Natural killer cell (primary cell): ENCODE measurements at regions not wholly inside any gene's neighbourhood (a gene's known extent, or its start where the extent isn't known, plus 50 kb on each side); places are given as distances from the start of the nearest gene placed in this dataset.
"Not testable (repeated sequence)": the region's sequence is repeated elsewhere in the genome, so short reads cannot be mapped to it uniquely, and the experiment has no call there.

Source experiments
- ATAC-seq, 3 donors: fragments of 150-1000 bp in 2 of 3; fragments of 200-7000 bp in 1 of 3; cut with Tn5 transposase; 1 replicate in 1 of 3; 2 replicates in 2 of 3; pipeline ENCODE4 v1.10.0; 2021; ENCODE audit warnings: mild to moderate bottlenecking in 2 of 3, moderate library complexity in 2 of 3
- DNase-seq, 2 donors: peaks; one replicate each; pipeline versions ENCODE4 v3.0.0 to v3.0.0-alpha.2; 2013 to 2021; ENCODE audit warnings: mixed read lengths in 1 of 2
- H3K27ac ChIP-seq: one replicate; pipeline ENCODE4 v1.5.1; 2013; ENCODE audit warnings: mild to moderate bottlenecking, low read length
- H3K27me3 ChIP-seq: one replicate; pipeline ENCODE4 v1.6.1; 2013; ENCODE audit warnings: low read length; ENCODE audit not compliant: control insufficient read depth, insufficient read depth
- H3K36me3 ChIP-seq: one replicate; pipeline ENCODE4 v1.6.1; 2013; ENCODE audit warnings: low read length; ENCODE audit not compliant: control insufficient read depth, insufficient read depth
- H3K4me1 ChIP-seq: one replicate; pipeline ENCODE4 v1.6.1; 2013; ENCODE audit warnings: low read length; ENCODE audit not compliant: control insufficient read depth, insufficient read depth
- H3K4me3 ChIP-seq: one replicate; pipeline ENCODE4 v1.5.1; 2013; ENCODE audit warnings: low read length
- H3K9me3 ChIP-seq: one replicate; pipeline ENCODE4 v1.6.1; 2013; ENCODE audit warnings: low read length; ENCODE audit not compliant: control insufficient read depth, insufficient read depth
- H3K27ac Mint-ChIP-seq, 2 donors: one replicate each; pipeline ENCODE4 v1.8.0; 2022; ENCODE audit warnings: mild to moderate bottlenecking in 2 of 2, mixed read lengths in 2 of 2, moderate library complexity in 1 of 2
- H3K27me3 Mint-ChIP-seq, 2 donors: one replicate each; pipeline ENCODE4 v1.8.0; 2022; ENCODE audit warnings: low read depth in 2 of 2, mixed read lengths in 2 of 2
- H3K36me3 Mint-ChIP-seq: one replicate; pipeline ENCODE4 v1.8.0; 2022; ENCODE audit warnings: mixed read lengths
- H3K4me1 Mint-ChIP-seq, 2 donors: one replicate each; pipeline ENCODE4 v1.8.0; 2022; ENCODE audit warnings: mixed read lengths in 2 of 2
- H3K4me3 Mint-ChIP-seq: one replicate; pipeline ENCODE4 v1.8.0; 2022; ENCODE audit warnings: mild to moderate bottlenecking, moderate library complexity, mixed read lengths
- H3K9me3 Mint-ChIP-seq, 2 donors: one replicate each; pipeline ENCODE4 v1.8.0; 2022; ENCODE audit warnings: mixed read lengths in 2 of 2
- CTCF ChIP-seq: fragments of 200-600 bp; IDR thresholded peaks from one replicate; pipeline ENCODE4 v1.8.0; 2022; ENCODE audit warnings: antibody characterized with exemption
- whole genome bisulfite sequencing: methylation state at CpG from one replicate; pipeline ENCODE4 v1.1.7; 2013; ENCODE audit warnings: missing lambda C conversion rate; ENCODE audit not compliant: insufficient coverage; 5-methylcytosine and 5-hydroxymethylcytosine counted together
- intact Hi-C: fragments of 100-400 bp; cut with micrococcal nuclease; formaldehyde crosslinking; loops from one replicate; pipeline ENCODE4 v1.14.2; 2022

GRCh38 chr3:160052385-160053047, 63.9 kb downstream of the IL12A start:
- no peak overlapping the region for H3K27ac Mint-ChIP-seq
- H3K36me3 Mint-ChIP-seq: no peaks in the 10 kb centered on the region

GRCh38 chr3:160053048-160053391, 64.4 kb downstream of the IL12A start:
- intact Hi-C loops: no loop called here
- peaks cover 2 to 15% of the 10 kb centered on the region in 2 donors for H3K27me3 Mint-ChIP-seq
- no peak overlapping the region for H3K27ac Mint-ChIP-seq
- no peaks in the 10 kb centered on the region for H3K9me3 Mint-ChIP-seq
- no peak overlapping the region for H3K4me3 Mint-ChIP-seq
- H3K27me3 ChIP-seq: no peaks in the 10 kb centered on the region
- ATAC-seq (no peak), DNase-seq (no peak)
- no peaks in the 10 kb centered on the region for H3K36me3 ChIP-seq
- H3K4me1 ChIP-seq: no peaks in the 10 kb centered on the region
- 82% methylated on average over 4 of the region's 4 CpGs for WGBS
- no peak overlapping the region for H3K27ac ChIP-seq
- H3K36me3 Mint-ChIP-seq: no peaks in the 10 kb centered on the region
- H3K4me3 ChIP-seq: no peak overlapping the region
- H3K4me1 Mint-ChIP-seq: no peaks in the 10 kb centered on the region
- no peaks in the 10 kb centered on the region for H3K9me3 ChIP-seq
- no peak for TF ChIP-seq CTCF

More at GRCh38 chr3:160052385-160053047, 63.9 kb downstream of the IL12A start:
- TF ChIP-seq CTCF: no peak
- Mint-ChIP-seq H3K9me3 (no peaks in the 10 kb centered on the region), H3K4me3 (no peak overlapping the region), H3K27me3 (peaks cover 5 to 15% of the 10 kb centered on the region in 2 donors), H3K4me1 (peaks cover 0 to 5% of the 10 kb centered on the region in 2 donors)
- Histone ChIP-seq H3K9me3 (no peaks in the 10 kb centered on the region), H3K4me1 (no peaks in the 10 kb centered on the region), H3K36me3 (no peaks in the 10 kb centered on the region), H3K4me3 (no peak overlapping the region), H3K27me3 (no peaks in the 10 kb centered on the region), H3K27ac (no peak overlapping the region)
- DNase-seq: no peak
- no peak for ATAC-seq
- intact Hi-C loops: no loop called here
- WGBS: 87% methylated on average over 7 of the region's 7 CpGs

GRCh38 chr3:160054862-160055261, 66.2 kb downstream of the IL12A start:
- H3K27me3 Mint-ChIP-seq: peaks cover 2 to 15% of the 10 kb centered on the region in 2 donors
- intact Hi-C loops, H3K27ac ChIP-seq, H3K9me3 ChIP-seq, DNase-seq, H3K4me3 ChIP-seq, H3K4me1 Mint-ChIP-seq, H3K27ac Mint-ChIP-seq, H3K4me1 ChIP-seq, H3K27me3 ChIP-seq, H3K9me3 Mint-ChIP-seq, H3K4me3 Mint-ChIP-seq, H3K36me3 Mint-ChIP-seq, H3K36me3 ChIP-seq, ATAC-seq: not testable (repeated sequence)
- 82% methylated on average over 4 of the region's 4 CpGs for WGBS

GRCh38 chr3:160055659-160056058, 67.0 kb downstream of the IL12A start:
- DNase-seq (no peak), ATAC-seq (no peak)
- Histone ChIP-seq H3K4me3 (no peak overlapping the region), H3K27ac (no peak overlapping the region), H3K27me3 (no peaks in the 10 kb centered on the region), H3K36me3 (no peaks in the 10 kb centered on the region), H3K9me3 (no peaks in the 10 kb centered on the region), H3K4me1 (no peaks in the 10 kb centered on the region)
- TF ChIP-seq CTCF: no peak
- intact Hi-C loops: no loop called here
- no peaks in the 10 kb centered on the region for H3K9me3 Mint-ChIP-seq
- H3K27ac Mint-ChIP-seq: no peak overlapping the region
- H3K4me1 Mint-ChIP-seq: no peaks in the 10 kb centered on the region
- H3K27me3 Mint-ChIP-seq: peaks cover 2 to 15% of the 10 kb centered on the region in 2 donors
- no peaks in the 10 kb centered on the region for H3K36me3 Mint-ChIP-seq
- WGBS: 95% methylated on average over 3 of the region's 3 CpGs
- no peak overlapping the region for H3K4me3 Mint-ChIP-seq
